GM18951 (cell line): ENCODE measurements at regions not wholly inside any gene's neighbourhood (a gene's known extent, or its start where the extent isn't known, plus 50 kb on each side); places are given as distances from the start of the nearest gene placed in this dataset.
"Not testable (repeated sequence)": the region's sequence is repeated elsewhere in the genome, so short reads cannot be mapped to it uniquely, and the experiment has no call there.

Source experiments
- POLR2A ChIP-seq: IDR thresholded peaks from 4 replicates; pipeline ENCODE4 v1.6.1; 2011; ENCODE audit warnings: mild to moderate bottlenecking; ENCODE audit not compliant: insufficient read length, insufficient read depth; ENCODE audit errors: extremely low read depth
- in situ Hi-C: fragments of 300-500 bp; cut with MboI; formaldehyde crosslinking; loops from one replicate; pipeline ENCODE4 v1.12.0; 2022; ENCODE audit warnings: low sequenced_read_pairs, mixed read lengths, inconsistent platforms; ENCODE audit not compliant: unreplicated experiment

DNA sequence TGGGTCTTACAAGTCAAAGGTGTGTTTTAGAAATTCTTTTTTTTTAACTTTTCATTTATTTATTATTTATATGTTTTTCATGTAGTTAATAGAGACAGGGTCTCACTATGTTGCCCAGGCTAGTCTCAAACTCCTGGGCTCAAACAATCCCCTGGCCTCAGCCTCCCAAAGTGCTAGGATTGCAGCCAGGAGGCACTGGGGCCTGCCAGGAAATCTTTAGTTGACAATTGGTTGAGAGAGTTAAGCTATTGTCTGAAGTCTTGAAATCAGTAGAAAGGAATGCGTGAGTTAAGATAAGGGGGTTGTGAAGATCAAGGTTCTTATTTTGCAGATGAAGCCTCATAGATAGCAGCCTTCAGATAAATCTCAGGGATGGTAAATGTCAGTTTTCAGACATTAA lies 245.4 kb upstream of the GALNT17 start:
- TF ChIP-seq POLR2A = no peak
- in situ Hi-C loops = no loop called here

- no peak for TF ChIP-seq POLR2A
- in situ Hi-C loops = no loop called here
Measured at GRCh38 chr7:70887186-70887585, 244.8 kb upstream of the GALNT17 start.

GRCh38 chr7:70890147-70890969 lies 241.6 kb upstream of the GALNT17 start:
- in situ Hi-C loops = no loop called here
- TF ChIP-seq POLR2A = no peak

DNA sequence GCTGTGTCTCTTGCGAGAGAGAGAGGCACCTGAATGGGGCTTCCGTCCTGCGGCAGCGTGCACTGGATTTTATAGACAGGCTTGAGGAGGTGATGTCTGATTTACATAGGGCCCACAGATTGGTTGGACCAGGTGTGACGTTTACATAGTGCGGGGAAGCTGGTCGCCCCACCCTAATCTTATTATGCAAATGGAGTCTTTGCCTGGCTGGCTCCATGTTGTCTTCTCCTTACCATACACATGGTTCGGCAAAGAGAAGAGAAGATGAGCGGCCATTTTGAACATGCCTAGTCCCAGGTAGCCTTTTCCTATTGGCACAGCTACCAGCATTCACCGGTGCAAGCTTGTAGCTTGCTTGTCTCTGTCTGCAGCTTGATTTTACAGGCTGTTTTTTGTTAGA lies 238.5 kb upstream of the GALNT17 start:
- TF ChIP-seq POLR2A = no peak
- in situ Hi-C loops = no loop called here

GRCh38 chr7:70893971-70894715 lies 237.8 kb upstream of the GALNT17 start:
- in situ Hi-C loops = no loop called here

GRCh38 chr7:70894799-70895198 lies 237.1 kb upstream of the GALNT17 start:
- TF ChIP-seq POLR2A = no peak
- in situ Hi-C loops = no loop called here

More at GRCh38 chr7:70893971-70894715, 237.8 kb upstream of the GALNT17 start:
- no peak for TF ChIP-seq POLR2A

GRCh38 chr7:70895337-70896200 lies 236.4 kb upstream of the GALNT17 start:
- in situ Hi-C loops = not testable (repeated sequence)

DNA sequence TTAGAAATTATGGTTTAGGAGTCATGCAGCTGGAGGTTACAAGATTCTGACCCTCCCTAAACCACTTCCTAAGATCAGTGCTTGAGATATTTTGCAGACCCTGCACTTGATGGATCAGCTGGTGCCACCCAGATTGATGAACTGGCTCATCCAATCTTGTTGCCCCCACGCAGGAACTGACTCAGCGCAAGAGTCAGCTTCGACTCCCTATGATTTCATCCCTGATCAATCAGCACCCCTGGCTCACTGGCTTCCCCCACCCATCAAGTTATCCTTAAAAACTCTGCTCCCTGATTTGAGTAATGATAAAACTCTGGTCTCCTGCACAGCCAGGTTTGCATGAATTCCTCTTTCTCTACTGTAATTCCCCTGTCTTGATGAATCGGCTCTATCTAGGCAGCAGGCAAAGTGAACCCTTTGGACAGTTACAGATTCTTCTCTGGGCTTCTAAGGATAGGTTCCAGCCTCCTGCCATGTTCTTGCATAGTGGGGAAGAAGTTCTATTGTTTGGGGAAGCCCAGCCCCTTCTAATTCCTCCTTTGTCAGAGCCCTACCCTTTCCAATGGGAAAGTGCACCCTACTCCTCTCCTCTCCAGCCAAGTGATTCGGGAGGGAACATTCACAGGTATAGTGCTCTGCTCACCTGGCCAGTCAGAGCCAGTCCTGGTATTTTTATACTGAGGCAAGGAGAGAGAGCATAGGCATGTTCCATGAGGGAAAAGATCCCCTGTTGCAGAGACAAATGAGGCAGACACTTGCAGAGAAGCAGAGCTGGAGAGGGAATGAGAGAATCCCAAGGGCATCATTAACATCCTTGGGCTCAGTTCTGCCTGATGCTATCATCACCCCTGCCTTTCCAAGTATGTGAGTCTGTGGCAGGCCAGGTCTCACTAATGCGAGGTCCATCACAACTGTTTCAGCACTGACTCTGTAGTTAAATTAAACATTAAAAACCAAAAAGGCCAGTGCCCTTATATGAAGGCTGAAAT lies 224.4 kb upstream of the GALNT17 start:
- TF ChIP-seq POLR2A = no peak
- in situ Hi-C loops = no loop called here

- in situ Hi-C loops = no loop called here
- no peak for TF ChIP-seq POLR2A
Measured at GRCh38 chr7:70913924-70914323, 218.0 kb upstream of the GALNT17 start.

DNA sequence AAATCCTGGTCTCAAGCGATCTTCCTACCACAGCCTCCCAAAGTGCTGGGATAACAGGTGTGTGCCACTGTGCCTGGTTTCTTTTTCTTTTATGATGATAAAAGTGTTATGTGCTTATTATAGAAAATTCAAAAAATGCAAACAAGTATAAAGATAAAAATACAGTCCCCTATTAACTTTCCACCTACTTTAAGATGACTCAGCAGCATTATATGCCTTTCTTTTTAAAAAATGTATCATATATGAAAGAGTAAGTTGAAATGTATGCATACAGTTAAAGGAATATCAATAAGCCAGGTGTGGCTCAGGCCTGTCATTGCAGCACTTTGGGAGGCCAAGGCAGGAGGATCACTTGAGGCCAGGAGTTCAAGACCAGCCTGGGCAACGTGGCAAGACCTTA lies 216.9 kb upstream of the GALNT17 start:
- in situ Hi-C loops = no loop called here
- TF ChIP-seq POLR2A = no peak

DNA sequence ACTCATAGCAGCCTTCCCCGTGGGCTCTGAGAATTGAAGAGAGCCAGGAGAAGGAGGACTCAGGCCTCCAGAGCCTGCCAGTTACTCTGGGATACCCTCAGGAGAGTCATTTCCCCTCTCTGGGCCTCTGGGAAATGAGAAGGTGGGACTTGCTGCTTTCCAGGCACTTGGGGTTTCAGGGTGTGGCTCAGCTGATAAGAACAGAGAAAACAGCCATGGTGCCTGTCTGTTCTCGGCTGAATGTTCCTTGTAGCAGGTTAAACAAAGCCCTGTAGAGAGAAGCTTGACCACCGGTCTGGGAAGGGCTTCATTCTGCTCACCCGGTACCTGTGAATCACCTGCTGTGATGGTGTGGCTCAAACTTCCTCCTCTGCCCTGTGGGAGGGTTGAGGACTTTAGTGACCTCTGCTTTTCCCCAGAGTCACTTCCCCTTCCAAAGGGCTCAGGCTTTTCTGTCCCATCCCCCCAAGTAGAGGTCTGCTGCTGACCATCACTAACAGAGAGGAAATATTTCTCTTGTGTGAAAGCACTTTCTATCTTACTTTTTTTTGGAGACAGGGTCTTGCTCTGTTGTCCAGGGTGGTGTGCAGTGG lies 212.4 kb upstream of the GALNT17 start:
- no peak for TF ChIP-seq POLR2A
- in situ Hi-C loops = no loop called here

GRCh38 chr7:70920876-70921275 lies 211.1 kb upstream of the GALNT17 start:
- TF ChIP-seq POLR2A = no peak
- in situ Hi-C loops = no loop called here
